A549 (cell line): ENCODE measurements at regions not wholly inside any gene's neighbourhood (a gene's known extent, or its start where the extent isn't known, plus 50 kb on each side); places are given as distances from the start of the nearest gene placed in this dataset.

Experiments
- ATAC-seq, 2 experiments: fragments of 200-7000 bp in 1 of 2; fragments of >200 bp in 1 of 2; cut with Nextera tagmentation in 1 of 2; cut with Tn5 transposase in 1 of 2; 3 replicates each; pipeline versions ENCODE4 v1.8.0 to v1.9.1; 2018 to 2020; ENCODE audit warnings: mild to moderate bottlenecking in 1 of 2, moderate library complexity in 1 of 2
- CTCF ChIA-PET: fragments of 300-600 bp; sonication (Branson Sonifier 250); formaldehyde crosslinking; extraction: SDS; loops from one replicate; lab custom pipeline; 2021; ENCODE audit warnings: antibody characterized with exemption, inconsistent platforms; lab: Yijun Ruan, JAX
- POLR2A ChIA-PET: fragments of 350-600 bp; formaldehyde crosslinking; extraction: SDS; loops from one replicate; lab custom pipeline; 2021; ENCODE audit warnings: antibody characterized with exemption, inconsistent platforms; lab: Yijun Ruan, JAX
- DNase-seq, 2 experiments: peaks; one replicate each; pipeline versions ENCODE4 v3.0.0 to v3.0.0-alpha.2; 2011 to 2016; ENCODE audit warnings: low read depth in 1 of 2, low spot score in 1 of 2
- FAIRE-seq: peaks from 2 replicates; lab custom pipeline; 2011; peaks lifted over from hg19 to GRCh38; lab: Jason Lieb, UNC
- H3K27ac ChIP-seq, 2 experiments: fragments of >200 bp; sonication (Bioruptor Twin); formaldehyde crosslinking; 3 replicates each; pipeline ENCODE4 v1.5.1; 2016 to 2017
- H3K4me1 ChIP-seq: fragments of >200 bp; sonication (Bioruptor Twin); formaldehyde crosslinking; 3 replicates; pipeline ENCODE4 v1.6.1; 2016
- H3K4me2 ChIP-seq: fragments of >200 bp; sonication (Bioruptor Twin); formaldehyde crosslinking; 3 replicates; pipeline ENCODE4 v1.6.1; 2016
- H3K4me3 ChIP-seq: fragments of >200 bp; sonication (Bioruptor Twin); formaldehyde crosslinking; 3 replicates; pipeline ENCODE4 v1.5.1; 2016
- H3K9me3 ChIP-seq: fragments of >200 bp; sonication (Bioruptor Twin); formaldehyde crosslinking; 3 replicates; pipeline ENCODE4 v1.6.1; 2016
- CEBPB ChIP-seq, 2 experiments: fragments of >200 bp in 1 of 2; sonication (Bioruptor Twin) in 1 of 2; formaldehyde crosslinking in 1 of 2; IDR thresholded peaks; 2 replicates each; pipeline ENCODE4 v1.6.1; 2012 to 2016
- CHD2 ChIP-seq: fragments of 150-350 bp; IDR thresholded peaks from 2 replicates; pipeline ENCODE4 v1.6.1; 2014; ENCODE audit warnings: low read length; ENCODE audit not compliant: partially characterized antibody
- EHF ChIP-seq: fragments of 250-450 bp; sonication (Bioruptor Pico); IDR thresholded peaks from 2 replicates; pipeline ENCODE4 v1.5.0; 2020; ENCODE audit warnings: mild to moderate bottlenecking
- ESRRA ChIP-seq: fragments of 150-350 bp; IDR thresholded peaks from 2 replicates; pipeline ENCODE4 v1.6.1; 2014; ENCODE audit warnings: mild to moderate bottlenecking, low read length, borderline replicate concordance
- FOSB ChIP-seq: fragments of 250-450 bp; sonication (Bioruptor Pico); IDR thresholded peaks from 2 replicates; pipeline ENCODE4 v1.5.0; 2020; ENCODE audit warnings: mild to moderate bottlenecking, moderate library complexity
- FOSL2 ChIP-seq, 2 experiments: fragments of 450-650 bp in 1 of 2; fragments of >200 bp in 1 of 2; sonication (Bioruptor Twin) in 1 of 2; formaldehyde crosslinking; IDR thresholded peaks; 2 replicates each; pipeline versions ENCODE4 v1.5.0 to v1.6.1; 2016 to 2020; ENCODE audit warnings: mild to moderate bottlenecking in 1 of 2, moderate library complexity in 1 of 2
- FOXS1 ChIP-seq: fragments of 250-450 bp; sonication (Bioruptor Pico); IDR thresholded peaks from 2 replicates; pipeline ENCODE4 v1.5.0; 2020; ENCODE audit warnings: mild to moderate bottlenecking, moderate library complexity
- GATA3 ChIP-seq: IDR thresholded peaks from 2 replicates; pipeline ENCODE4 v1.6.1; 2012; ENCODE audit warnings: borderline replicate concordance
- HOXA7 ChIP-seq: fragments of 250-450 bp; sonication (Bioruptor Pico); IDR thresholded peaks from 2 replicates; pipeline ENCODE4 v1.5.0; 2020; ENCODE audit warnings: mild to moderate bottlenecking, moderate library complexity
- JUN ChIP-seq, 2 experiments: fragments of >200 bp; sonication (Bioruptor Twin); formaldehyde crosslinking; IDR thresholded peaks; 2 replicates in 1 of 2; 3 replicates in 1 of 2; pipeline ENCODE4 v1.6.1; 2016 to 2017
- MAFK ChIP-seq: fragments of 450-650 bp; IDR thresholded peaks from 2 replicates; pipeline ENCODE4 v1.6.1; 2014; ENCODE audit not compliant: partially characterized antibody
- MYC ChIP-seq: IDR thresholded peaks from 2 replicates; pipeline ENCODE4 v1.6.1; 2012; ENCODE audit warnings: mild to moderate bottlenecking, inconsistent platforms, low read length, improper control_type of control experiment, borderline replicate concordance
- NPAS2 ChIP-seq: fragments of 250-450 bp; sonication (Bioruptor Pico); IDR thresholded peaks from 2 replicates; pipeline ENCODE4 v1.8.0; 2022; ENCODE audit warnings: mild to moderate bottlenecking, moderate library complexity, borderline replicate concordance
- NR3C1 ChIP-seq: fragments of >200 bp; sonication (Bioruptor Twin); formaldehyde crosslinking; IDR thresholded peaks from 3 replicates; pipeline ENCODE4 v1.6.1; 2017
- PHF8 ChIP-seq: fragments of 200-600 bp; sonication (generic); IDR thresholded peaks from 2 replicates; pipeline ENCODE4 v1.6.1; 2016; ENCODE audit warnings: low read depth, mild to moderate bottlenecking, antibody characterized with exemption, moderate library complexity, borderline replicate concordance
- POLR2A ChIP-seq: IDR thresholded peaks from 2 replicates; pipeline ENCODE4 v1.6.1; 2012; ENCODE audit warnings: mild to moderate bottlenecking, low read length
- POLR2AphosphoS2 ChIP-seq: conservative IDR thresholded peaks from 2 replicates; pipeline ENCODE4 v1.6.1; 2012; ENCODE audit warnings: low read length, improper control_type of control experiment, inconsistent platforms
- RAD21 ChIP-seq, 2 experiments: fragments of >200 bp in 1 of 2; sonication (Bioruptor Twin) in 1 of 2; formaldehyde crosslinking in 1 of 2; IDR thresholded peaks in 1 of 2; conservative IDR thresholded peaks in 1 of 2; 2 replicates in 1 of 2; 3 replicates in 1 of 2; pipeline ENCODE4 v1.6.1; 2012 to 2018; ENCODE audit warnings: inconsistent platforms in 1 of 2
- SREBF2 ChIP-seq: fragments of 450-650 bp; IDR thresholded peaks from 2 replicates; pipeline ENCODE4 v1.6.1; 2014; ENCODE audit warnings: mild to moderate bottlenecking, moderate library complexity
- TFCP2L1 ChIP-seq: fragments of 250-450 bp; sonication (Bioruptor Pico); IDR thresholded peaks from 2 replicates; pipeline ENCODE4 v1.5.0; 2021; ENCODE audit warnings: mild to moderate bottlenecking
- TP53 ChIP-seq: fragments of 250-450 bp; sonication (Bioruptor Pico); IDR thresholded peaks from 2 replicates; pipeline ENCODE4 v1.5.0; 2021; ENCODE audit warnings: mild to moderate bottlenecking, moderate library complexity
- ZFP36 ChIP-seq: fragments of 450-650 bp; IDR thresholded peaks from 2 replicates; pipeline ENCODE4 v1.6.1; 2014; ENCODE audit warnings: borderline replicate concordance; ENCODE audit not compliant: partially characterized antibody
- WGBS: methylation state at CpG from one replicate; pipeline ENCODE4 v1.1.6; 2017; ENCODE audit errors: missing lambda C conversion rate; 5-methylcytosine and 5-hydroxymethylcytosine counted together
- TF ChIP-seq, protein P1 (sequence below): IDR thresholded peaks from 2 replicates; pipeline ENCODE4 v1.6.1; 2012
- TF ChIP-seq, protein P2 (sequence below): fragments of 250-450 bp; sonication (Bioruptor Pico); IDR thresholded peaks from 2 replicates; pipeline ENCODE4 v1.5.0; 2020; ENCODE audit warnings: low read depth, mild to moderate bottlenecking, moderate library complexity
- TF ChIP-seq, protein P3 (sequence below): fragments of >200 bp; sonication (Bioruptor Twin); formaldehyde crosslinking; IDR thresholded peaks from 3 replicates; pipeline ENCODE4 v1.5.1; 2016
- TF ChIP-seq, protein P4 (sequence below): IDR thresholded peaks from 2 replicates; pipeline ENCODE4 v1.6.1; 2012
- TF ChIP-seq, protein P5 (sequence below): fragments of >200 bp; sonication (Bioruptor Twin); formaldehyde crosslinking; IDR thresholded peaks from 2 replicates; pipeline ENCODE4 v1.6.1; 2016

DNA sequence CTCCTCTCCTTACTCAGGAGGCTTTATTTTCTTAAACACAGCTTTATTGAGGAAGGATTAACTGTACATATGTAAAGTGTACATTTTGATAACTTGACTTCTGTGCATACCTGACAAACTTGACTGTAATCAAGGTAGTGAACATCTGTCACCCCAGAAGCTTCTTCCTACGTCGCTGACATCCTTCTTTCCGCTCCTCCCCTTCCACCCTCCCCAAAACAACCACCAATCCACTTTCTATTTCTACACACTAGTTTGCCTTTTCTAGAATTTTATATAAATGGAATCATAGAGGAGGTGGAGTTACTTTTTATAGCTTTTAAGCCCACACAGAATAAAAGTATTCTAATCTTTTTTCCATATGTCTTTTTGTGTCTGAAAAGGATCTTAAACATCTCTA is 225.2 kb upstream of the RBFOX1 start:
- FAIRE-seq (no peak), DNase-seq (no peak), ATAC-seq (no peak)
- Histone ChIP-seq H3K4me2 (no peak overlapping the region), H3K4me3 (no peak overlapping the region), H3K27ac (no peak overlapping the region), H3K9me3 (no peaks in the 10 kb centered on the region), H3K4me1 (no peaks in the 10 kb centered on the region)
- POLR2A ChIA-PET: no interaction called here
- TF ChIP-seq ZFP36 (no peak), TP53 (no peak), SREBF2 (no peak), CEBPB (IDR thresholded peaks at IDR 0.05) (no peak), EHF (CRISPR knock-in tag) (no peak), HOXA7 (CRISPR knock-in tag) (no peak), JUN (IDR thresholded peaks at IDR 0.05) (no peak), POLR2AphosphoS2 (no peak), FOSL2 (IDR thresholded peaks at IDR 0.05) (no peak), FOSL2 (CRISPR knock-in tag; IDR thresholded peaks at IDR 0.05) (no peak), TFCP2L1 (CRISPR knock-in tag) (no peak)
- TF ChIP-seq, protein P1, sequence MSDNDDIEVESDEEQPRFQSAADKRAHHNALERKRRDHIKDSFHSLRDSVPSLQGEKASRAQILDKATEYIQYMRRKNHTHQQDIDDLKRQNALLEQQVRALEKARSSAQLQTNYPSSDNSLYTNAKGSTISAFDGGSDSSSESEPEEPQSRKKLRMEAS: no peak
- WGBS: 1% methylated on average over 3 of the region's 3 CpGs
- CTCF ChIA-PET: no interaction called here

DNA sequence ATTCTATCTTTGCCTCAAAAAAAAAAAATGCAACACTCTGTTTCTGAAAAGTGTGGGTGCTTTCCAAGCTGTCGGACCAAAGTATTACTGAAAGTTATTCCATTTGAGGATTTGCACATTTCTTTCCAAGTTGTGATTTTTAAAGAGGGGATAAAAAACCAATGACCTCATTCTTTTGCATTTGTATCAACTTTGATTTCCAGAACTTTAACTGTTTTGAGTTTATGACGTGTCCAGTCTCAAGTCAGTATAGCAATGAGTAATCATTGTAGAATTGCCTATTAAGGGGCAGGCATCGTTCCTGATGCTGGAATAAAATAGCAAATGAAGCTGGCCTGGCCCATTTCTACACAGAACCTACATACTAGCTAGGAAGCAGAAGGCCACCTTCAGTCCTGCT is 229.6 kb upstream of the RBFOX1 start:
- CTCF ChIA-PET: no interaction called here
- no peaks in the 10 kb centered on the region for H3K4me1 ChIP-seq
- DNase-seq: no peak

DNA sequence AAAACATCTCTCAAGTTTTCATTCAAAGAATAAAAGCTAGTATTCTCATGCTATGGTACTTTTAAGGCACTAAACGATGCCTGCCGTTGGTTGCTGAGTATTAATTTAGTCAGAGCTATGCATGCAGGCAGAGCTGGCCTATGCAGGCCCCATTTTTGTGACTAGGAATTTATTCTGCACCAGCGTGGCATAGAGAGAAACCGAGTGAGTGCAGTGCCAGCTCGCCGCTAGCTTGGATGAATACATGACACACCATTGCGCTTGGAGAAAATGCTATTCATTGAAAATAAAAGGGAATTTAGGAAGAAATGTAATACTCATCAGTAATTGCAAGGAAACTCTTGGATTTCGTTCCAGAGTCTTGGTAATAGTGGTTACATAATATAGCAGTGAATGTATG is 231.6 kb upstream of the RBFOX1 start:
- Histone ChIP-seq H3K4me2 (no peak overlapping the region), H3K4me3 (no peak overlapping the region), H3K27ac (no peak overlapping the region), H3K4me1 (no peaks in the 10 kb centered on the region), H3K9me3 (no peaks in the 10 kb centered on the region)
- ChIA-PET POLR2A (no interaction called here), CTCF (no interaction called here)
- no peak for DNase-seq
- WGBS: 11% methylated on average over 8 of the region's 8 CpGs
- TF ChIP-seq RAD21 (conservative IDR thresholded peaks at IDR 0.05 in 1 of 2, IDR thresholded peaks at IDR 0.05 in 1 of 2) (no peak), NR3C1 (no peak), PHF8 (no peak), GATA3 (no peak), FOSL2 (IDR thresholded peaks at IDR 0.05) (no peak), FOSL2 (CRISPR knock-in tag; IDR thresholded peaks at IDR 0.05) (no peak), TFCP2L1 (CRISPR knock-in tag) (no peak), POLR2A (no peak), EHF (CRISPR knock-in tag) (no peak), ESRRA (no peak)
- TF ChIP-seq, protein P2, sequence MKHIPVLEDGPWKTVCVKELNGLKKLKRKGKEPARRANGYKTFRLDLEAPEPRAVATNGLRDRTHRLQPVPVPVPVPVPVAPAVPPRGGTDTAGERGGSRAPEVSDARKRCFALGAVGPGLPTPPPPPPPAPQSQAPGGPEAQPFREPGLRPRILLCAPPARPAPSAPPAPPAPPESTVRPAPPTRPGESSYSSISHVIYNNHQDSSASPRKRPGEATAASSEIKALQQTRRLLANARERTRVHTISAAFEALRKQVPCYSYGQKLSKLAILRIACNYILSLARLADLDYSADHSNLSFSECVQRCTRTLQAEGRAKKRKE (CRISPR knock-in tag): no peak
- TF ChIP-seq, protein P1: no peak
- TF ChIP-seq, protein P3, sequence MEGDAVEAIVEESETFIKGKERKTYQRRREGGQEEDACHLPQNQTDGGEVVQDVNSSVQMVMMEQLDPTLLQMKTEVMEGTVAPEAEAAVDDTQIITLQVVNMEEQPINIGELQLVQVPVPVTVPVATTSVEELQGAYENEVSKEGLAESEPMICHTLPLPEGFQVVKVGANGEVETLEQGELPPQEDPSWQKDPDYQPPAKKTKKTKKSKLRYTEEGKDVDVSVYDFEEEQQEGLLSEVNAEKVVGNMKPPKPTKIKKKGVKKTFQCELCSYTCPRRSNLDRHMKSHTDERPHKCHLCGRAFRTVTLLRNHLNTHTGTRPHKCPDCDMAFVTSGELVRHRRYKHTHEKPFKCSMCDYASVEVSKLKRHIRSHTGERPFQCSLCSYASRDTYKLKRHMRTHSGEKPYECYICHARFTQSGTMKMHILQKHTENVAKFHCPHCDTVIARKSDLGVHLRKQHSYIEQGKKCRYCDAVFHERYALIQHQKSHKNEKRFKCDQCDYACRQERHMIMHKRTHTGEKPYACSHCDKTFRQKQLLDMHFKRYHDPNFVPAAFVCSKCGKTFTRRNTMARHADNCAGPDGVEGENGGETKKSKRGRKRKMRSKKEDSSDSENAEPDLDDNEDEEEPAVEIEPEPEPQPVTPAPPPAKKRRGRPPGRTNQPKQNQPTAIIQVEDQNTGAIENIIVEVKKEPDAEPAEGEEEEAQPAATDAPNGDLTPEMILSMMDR: no peak
- TF ChIP-seq, protein P4, sequence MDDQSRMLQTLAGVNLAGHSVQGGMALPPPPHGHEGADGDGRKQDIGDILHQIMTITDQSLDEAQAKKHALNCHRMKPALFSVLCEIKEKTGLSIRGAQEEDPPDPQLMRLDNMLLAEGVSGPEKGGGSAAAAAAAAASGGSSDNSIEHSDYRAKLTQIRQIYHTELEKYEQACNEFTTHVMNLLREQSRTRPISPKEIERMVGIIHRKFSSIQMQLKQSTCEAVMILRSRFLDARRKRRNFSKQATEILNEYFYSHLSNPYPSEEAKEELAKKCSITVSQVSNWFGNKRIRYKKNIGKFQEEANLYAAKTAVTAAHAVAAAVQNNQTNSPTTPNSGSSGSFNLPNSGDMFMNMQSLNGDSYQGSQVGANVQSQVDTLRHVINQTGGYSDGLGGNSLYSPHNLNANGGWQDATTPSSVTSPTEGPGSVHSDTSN: no peak
- ATAC-seq: no peak
- no peak for FAIRE-seq

More for the DNA sequence above, 229.6 kb upstream of the RBFOX1 start:
- no peak for ATAC-seq
- no peak for FAIRE-seq
- POLR2A ChIA-PET: no interaction called here
- no peak for TF ChIP-seq NR3C1
- TF ChIP-seq HOXA7 (CRISPR knock-in tag): no peak
- TF ChIP-seq FOXS1 (CRISPR knock-in tag): no peak
- TF ChIP-seq MAFK: no peak
- no peak for TF ChIP-seq CEBPB (IDR thresholded peaks at IDR 0.05)
- TF ChIP-seq, protein P5, sequence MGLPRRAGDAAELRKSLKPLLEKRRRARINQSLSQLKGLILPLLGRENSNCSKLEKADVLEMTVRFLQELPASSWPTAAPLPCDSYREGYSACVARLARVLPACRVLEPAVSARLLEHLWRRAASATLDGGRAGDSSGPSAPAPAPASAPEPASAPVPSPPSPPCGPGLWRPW: no peak
- TF ChIP-seq CHD2: no peak
- no peak for TF ChIP-seq NPAS2 (CRISPR knock-in tag)
- TF ChIP-seq FOSB (CRISPR knock-in tag): no peak
- TF ChIP-seq, protein P2 (CRISPR knock-in tag): no peak
- TF ChIP-seq MYC: no peak
- TF ChIP-seq, all 56 proteins: peak for 0
- Histone ChIP-seq H3K9me3 (no peaks in the 10 kb centered on the region), H3K4me2 (no peak overlapping the region), H3K4me3 (no peak overlapping the region), H3K27ac (no peak overlapping the region)
- 7% methylated on average over 3 of the region's 3 CpGs for WGBS
